GM21381 (cell line): ENCODE measurements at regions not wholly inside any gene's neighbourhood (a gene's known extent, or its start where the extent isn't known, plus 50 kb on each side); places are given as distances from the start of the nearest gene placed in this dataset.

Experiments used
- ATAC-seq: cut with Tn5 transposase; IDR thresholded peaks from one replicate; pipeline ENCODE4 v1.9.1; 2021; ENCODE audit warnings: mild to moderate bottlenecking, moderate library complexity; ENCODE audit not compliant: unreplicated experiment

- ATAC-seq: no peak
These were observed 127.7 kb downstream of the DMRTA2 start for GRCh38 chr1:50295566-50295965.

GRCh38 chr1:50292276-50292675, 131.0 kb downstream of the DMRTA2 start:
- no peak for ATAC-seq

- ATAC-seq: peak; percentile 67
These were observed 133.7 kb downstream of the DMRTA2 start for GRCh38 chr1:50289495-50289894.

GRCh38 chr1:50285994-50286393, 137.2 kb downstream of the DMRTA2 start:
- ATAC-seq: no peak

- ATAC-seq: no peak
These were observed 143.5 kb downstream of the DMRTA2 start for GRCh38 chr1:50279622-50280330.

- no peak for ATAC-seq
These were observed 144.3 kb downstream of the DMRTA2 start for GRCh38 chr1:50278961-50279360.

- ATAC-seq: no peak
These were observed 144.8 kb downstream of the DMRTA2 start for GRCh38 chr1:50278410-50278809.

- no peak for ATAC-seq
These were observed 147.7 kb downstream of the DMRTA2 start for GRCh38 chr1:50275566-50275965.

GRCh38 chr1:50272912-50273311, 150.3 kb downstream of the DMRTA2 start:
- no peak for ATAC-seq

GRCh38 chr1:50271968-50272578, 151.2 kb downstream of the DMRTA2 start:
- no peak for ATAC-seq

- ATAC-seq: no peak
These were observed 151.9 kb downstream of the DMRTA2 start for GRCh38 chr1:50271337-50271736.

GRCh38 chr1:50270926-50271325, 152.3 kb downstream of the DMRTA2 start:
- no peak for ATAC-seq

- ATAC-seq: no peak
These were observed 155.2 kb downstream of the DMRTA2 start for GRCh38 chr1:50268049-50268448.

- ATAC-seq: no peak
These were observed 156.7 kb downstream of the DMRTA2 start for GRCh38 chr1:50266509-50266908.

- no peak for ATAC-seq
These were observed 157.1 kb downstream of the ELAVL4 start for GRCh38 chr1:50265790-50266314.

- no peak for ATAC-seq
These were observed 155.9 kb downstream of the ELAVL4 start for GRCh38 chr1:50264590-50264989.

GRCh38 chr1:50262436-50262835, 153.7 kb downstream of the ELAVL4 start:
- no peak for ATAC-seq

GRCh38 chr1:50261951-50262350, 153.2 kb downstream of the ELAVL4 start:
- ATAC-seq: no peak

- ATAC-seq: no peak
These were observed 149.4 kb downstream of the ELAVL4 start for GRCh38 chr1:50257940-50258685.

GRCh38 chr1:50257029-50257428, 148.3 kb downstream of the ELAVL4 start:
- ATAC-seq: no peak
